ENCODE measurements at regions not wholly inside any gene's neighbourhood (a gene's known extent, or its start where the extent isn't known, plus 50 kb on each side); places are given as distances from the start of the nearest gene placed in this dataset.

DNA sequence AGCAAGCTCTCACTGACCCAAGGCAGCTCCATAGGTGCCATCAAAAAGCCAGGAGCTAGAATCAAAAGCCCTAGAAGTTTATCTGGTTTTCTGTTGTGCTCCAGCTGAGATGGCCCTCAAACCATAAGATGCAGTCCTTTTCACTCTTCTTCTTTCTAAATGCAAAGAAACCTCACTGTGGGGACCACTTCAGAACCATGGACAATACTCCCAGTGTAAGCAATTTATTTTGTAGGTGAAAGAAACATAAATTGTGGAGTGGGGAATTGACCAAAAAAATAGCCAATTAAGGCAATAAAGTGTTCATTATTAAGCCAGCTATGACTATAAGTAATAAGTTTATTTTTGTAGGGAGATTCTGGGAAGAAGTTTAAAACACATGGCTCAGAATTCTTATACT, 1399.9 kb downstream of the PLA2G4A start:
- FAIRE-seq (no peak), DNase-seq (ENCODE audit: insufficient read length, low spot score) (no peak)
- TF ChIP-seq, protein P1, sequence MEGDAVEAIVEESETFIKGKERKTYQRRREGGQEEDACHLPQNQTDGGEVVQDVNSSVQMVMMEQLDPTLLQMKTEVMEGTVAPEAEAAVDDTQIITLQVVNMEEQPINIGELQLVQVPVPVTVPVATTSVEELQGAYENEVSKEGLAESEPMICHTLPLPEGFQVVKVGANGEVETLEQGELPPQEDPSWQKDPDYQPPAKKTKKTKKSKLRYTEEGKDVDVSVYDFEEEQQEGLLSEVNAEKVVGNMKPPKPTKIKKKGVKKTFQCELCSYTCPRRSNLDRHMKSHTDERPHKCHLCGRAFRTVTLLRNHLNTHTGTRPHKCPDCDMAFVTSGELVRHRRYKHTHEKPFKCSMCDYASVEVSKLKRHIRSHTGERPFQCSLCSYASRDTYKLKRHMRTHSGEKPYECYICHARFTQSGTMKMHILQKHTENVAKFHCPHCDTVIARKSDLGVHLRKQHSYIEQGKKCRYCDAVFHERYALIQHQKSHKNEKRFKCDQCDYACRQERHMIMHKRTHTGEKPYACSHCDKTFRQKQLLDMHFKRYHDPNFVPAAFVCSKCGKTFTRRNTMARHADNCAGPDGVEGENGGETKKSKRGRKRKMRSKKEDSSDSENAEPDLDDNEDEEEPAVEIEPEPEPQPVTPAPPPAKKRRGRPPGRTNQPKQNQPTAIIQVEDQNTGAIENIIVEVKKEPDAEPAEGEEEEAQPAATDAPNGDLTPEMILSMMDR (IDR thresholded peaks at IDR 0.05; ENCODE audit: insufficient read depth, missing control alignments) = no peak

DNA sequence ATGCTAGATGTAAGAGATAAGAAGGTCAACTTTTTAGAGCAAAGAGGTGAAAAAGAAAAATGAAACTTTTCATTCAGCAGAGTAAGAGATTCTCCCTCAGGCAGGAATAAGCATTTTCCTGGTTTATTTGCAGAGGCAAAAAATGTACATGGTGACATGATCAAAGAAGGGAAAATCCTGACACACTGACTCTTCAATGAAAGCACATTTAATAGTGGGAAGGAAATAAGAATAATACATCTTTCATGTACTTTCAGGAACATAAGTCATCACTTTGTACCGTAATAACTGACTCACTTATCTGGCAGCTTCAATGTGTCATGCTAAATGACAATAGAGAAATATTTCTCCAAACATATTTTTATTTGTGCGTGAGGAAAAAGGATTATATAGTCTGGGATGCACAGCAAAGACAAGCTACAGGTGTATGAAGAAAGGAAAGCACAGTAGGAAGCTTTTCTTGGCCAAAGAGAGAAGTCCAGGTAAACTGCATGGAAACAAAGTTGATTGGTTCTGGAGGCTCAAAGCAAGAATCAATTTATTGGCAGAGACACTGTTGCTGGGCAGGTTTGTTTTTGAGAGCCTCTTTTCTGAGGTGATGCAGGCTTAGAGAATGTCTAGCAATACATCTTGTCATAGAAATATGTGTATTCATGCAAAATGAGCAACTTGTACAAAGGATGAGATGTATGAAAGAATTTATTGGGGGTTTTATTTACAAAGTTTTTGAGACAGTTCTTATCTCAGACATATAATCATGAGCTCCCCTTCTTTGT, 1409.0 kb downstream of the PLA2G4A start:
- FAIRE-seq = peak; percentile 29
- TF ChIP-seq, protein P1 (IDR thresholded peaks at IDR 0.05; ENCODE audit: insufficient read depth, missing control alignments) = no peak
- DNase-seq (ENCODE audit: insufficient read length, low spot score) = no peak

DNA sequence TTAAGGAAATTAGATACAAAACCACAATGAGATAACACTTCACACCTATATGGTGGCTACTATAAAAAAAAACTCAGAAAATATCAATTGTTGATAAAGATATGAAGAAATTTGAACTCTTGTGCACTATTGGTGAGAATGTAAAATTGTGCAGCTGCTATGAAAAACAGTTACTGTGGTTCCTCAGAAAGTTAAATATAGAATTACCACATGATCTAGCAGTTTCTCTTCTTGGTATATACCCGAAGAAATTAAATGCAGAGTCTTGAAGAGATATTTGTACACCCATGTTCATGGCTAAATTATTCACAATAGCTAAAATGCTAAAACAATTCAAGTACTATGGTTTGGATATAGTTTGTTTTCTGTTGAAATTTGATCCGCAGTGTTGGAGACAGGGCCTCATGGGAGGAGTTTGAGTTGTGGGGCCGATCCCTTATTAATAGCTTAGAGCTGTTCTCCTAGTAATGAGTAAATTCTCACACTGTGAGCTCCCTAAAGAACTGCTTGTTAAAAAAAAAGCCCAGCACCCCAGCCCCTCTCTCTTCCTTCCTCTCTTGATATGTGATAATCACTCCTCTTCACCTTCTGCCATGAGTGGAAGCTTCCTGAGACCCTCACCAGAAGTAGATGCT, 1412.1 kb downstream of the PLA2G4A start:
- DNase-seq (ENCODE audit: insufficient read length, low spot score) (no peak), FAIRE-seq (no peak)
- TF ChIP-seq, protein P1 (IDR thresholded peaks at IDR 0.05; ENCODE audit: insufficient read depth, missing control alignments) = no peak

DNA sequence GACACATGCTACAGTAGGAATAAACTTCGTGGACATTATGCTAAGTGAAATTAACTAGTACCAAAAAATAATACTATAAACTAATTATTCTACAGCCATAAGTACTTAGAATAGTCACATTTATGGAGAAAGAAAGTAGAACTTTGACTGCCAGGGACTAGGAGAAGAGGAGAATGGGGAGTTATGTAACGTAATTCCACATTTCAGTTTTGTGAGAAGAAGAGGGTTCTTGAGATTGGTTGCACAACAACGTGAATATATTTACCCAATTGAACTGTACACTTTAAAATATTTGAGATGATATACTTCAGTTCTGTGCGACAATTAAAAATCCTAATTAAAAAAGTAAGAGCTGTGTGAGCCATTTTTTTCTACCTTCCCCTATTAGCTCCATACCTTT, 1412.9 kb downstream of the PLA2G4A start:
- TF ChIP-seq, protein P1 (IDR thresholded peaks at IDR 0.05; ENCODE audit: insufficient read depth, missing control alignments) = no peak
- peak; percentile 85 for FAIRE-seq
- DNase-seq (ENCODE audit: insufficient read length, low spot score) = no peak

DNA sequence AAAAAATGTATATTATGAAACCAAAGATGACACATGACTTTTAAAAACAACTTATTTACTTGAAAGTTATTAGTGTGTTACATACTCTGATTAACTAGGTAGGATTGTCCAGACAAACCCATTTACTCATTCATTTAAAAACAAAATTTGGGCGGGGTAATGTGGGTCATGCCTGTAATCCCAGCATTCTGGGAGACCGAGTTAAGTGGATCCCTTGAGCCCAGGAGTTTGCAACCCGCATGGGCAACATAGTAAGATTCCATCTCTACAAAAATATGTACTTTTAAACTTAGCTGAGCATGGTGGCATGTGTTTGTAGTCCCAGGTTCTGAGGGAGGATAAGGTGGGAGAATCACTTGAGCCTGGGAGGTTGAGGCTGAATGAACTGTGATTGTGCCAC, 1414.7 kb downstream of the PLA2G4A start:
- TF ChIP-seq, protein P1 (IDR thresholded peaks at IDR 0.05; ENCODE audit: insufficient read depth, missing control alignments) = no peak
- no peak for FAIRE-seq

DNA sequence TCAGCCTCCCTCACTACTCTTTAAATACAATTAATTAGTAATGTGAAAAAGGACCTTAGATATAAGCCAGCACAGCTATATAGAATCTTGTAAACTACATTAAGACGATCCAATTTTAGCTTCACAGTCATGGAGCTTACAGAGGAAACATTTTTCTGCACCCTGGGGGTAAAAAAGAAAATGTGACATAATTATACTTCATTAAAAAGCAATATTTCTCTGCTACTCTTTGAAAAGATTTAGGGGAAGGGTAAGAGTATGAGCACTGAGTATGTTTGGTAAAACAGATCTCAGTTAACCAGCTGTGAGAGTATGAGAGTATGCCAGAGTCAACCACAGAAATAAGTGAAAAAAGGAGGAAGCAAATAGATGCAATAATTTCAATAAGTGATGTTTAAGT, 1415.9 kb downstream of the PLA2G4A start:
- TF ChIP-seq, protein P1 (IDR thresholded peaks at IDR 0.05; ENCODE audit: insufficient read depth, missing control alignments) = no peak
- FAIRE-seq (no peak), DNase-seq (ENCODE audit: insufficient read length, low spot score) (no peak)

More for the DNA sequence above, 1414.7 kb downstream of the PLA2G4A start:
- no peak for DNase-seq (ENCODE audit: insufficient read length, low spot score)

DNA sequence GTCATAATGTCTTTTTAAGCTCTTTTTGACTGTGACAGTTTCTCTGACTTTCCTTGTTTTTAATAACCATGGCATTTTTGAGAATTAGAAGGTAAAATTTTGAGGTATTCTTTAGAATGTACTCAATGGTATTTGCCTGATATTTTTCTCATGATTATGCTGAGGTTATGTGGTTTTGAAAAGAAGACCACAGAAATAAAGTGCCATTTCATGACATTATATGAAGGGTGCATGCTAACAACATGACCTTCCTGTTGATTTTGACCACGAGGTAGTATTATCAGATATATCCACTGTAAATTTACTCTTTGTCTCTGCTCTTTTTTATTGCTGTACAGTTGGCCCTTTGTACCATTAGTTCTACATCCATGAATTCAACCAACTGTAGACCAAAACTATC, 1418.5 kb downstream of the PLA2G4A start:
- DNase-seq (ENCODE audit: insufficient read length, low spot score) (no peak), FAIRE-seq (peak; percentile 86)

More for the DNA sequence above, 1418.5 kb downstream of the PLA2G4A start:
- TF ChIP-seq, protein P1 (IDR thresholded peaks at IDR 0.05; ENCODE audit: insufficient read depth, missing control alignments) = no peak

Data from D721Med (cell line).